Effector memory CD8-positive, alpha-beta T cell (primary cell): ENCODE measurements at regions not wholly inside any gene's neighbourhood (a gene's known extent, or its start where the extent isn't known, plus 50 kb on each side); places are given as distances from the start of the nearest gene placed in this dataset.
"Not testable (repeated sequence)": the region's sequence is repeated elsewhere in the genome, so short reads cannot be mapped to it uniquely, and the experiment has no call there.

ENCODE experiments used
- ATAC-seq: fragments of 150-1000 bp; cut with Tn5 transposase; replicated peaks from 2 replicates; pipeline ENCODE4 v1.10.0; 2021; ENCODE audit warnings: mild to moderate bottlenecking, moderate library complexity
- DNase-seq, 3 experiments: peaks; one replicate each; pipeline ENCODE4 v3.0.0; 2021
- H3K27ac Mint-ChIP-seq, 2 donors: one replicate each; pipeline ENCODE4 v1.8.0; 2022; ENCODE audit warnings: mild to moderate bottlenecking in 2 of 2, mixed read lengths in 2 of 2, moderate library complexity in 2 of 2
- H3K27me3 Mint-ChIP-seq, 2 donors: one replicate each; pipeline ENCODE4 v1.8.0; 2022; ENCODE audit warnings: mixed read lengths in 2 of 2
- H3K36me3 Mint-ChIP-seq: one replicate; pipeline ENCODE4 v1.8.0; 2022; ENCODE audit warnings: mild to moderate bottlenecking, moderate library complexity, mixed read lengths; ENCODE audit not compliant: insufficient read depth
- H3K4me1 Mint-ChIP-seq, 2 donors: one replicate each; pipeline ENCODE4 v1.8.0; 2022; ENCODE audit warnings: low read depth in 2 of 2, mixed read lengths in 2 of 2
- H3K4me3 Mint-ChIP-seq, 2 donors: one replicate each; pipeline ENCODE4 v1.8.0; 2022; ENCODE audit warnings: mild to moderate bottlenecking in 2 of 2, mixed read lengths in 2 of 2, moderate library complexity in 2 of 2
- H3K9me3 Mint-ChIP-seq, 2 donors: one replicate each; pipeline ENCODE4 v1.8.0; 2022; ENCODE audit warnings: mixed read lengths in 2 of 2

DNA sequence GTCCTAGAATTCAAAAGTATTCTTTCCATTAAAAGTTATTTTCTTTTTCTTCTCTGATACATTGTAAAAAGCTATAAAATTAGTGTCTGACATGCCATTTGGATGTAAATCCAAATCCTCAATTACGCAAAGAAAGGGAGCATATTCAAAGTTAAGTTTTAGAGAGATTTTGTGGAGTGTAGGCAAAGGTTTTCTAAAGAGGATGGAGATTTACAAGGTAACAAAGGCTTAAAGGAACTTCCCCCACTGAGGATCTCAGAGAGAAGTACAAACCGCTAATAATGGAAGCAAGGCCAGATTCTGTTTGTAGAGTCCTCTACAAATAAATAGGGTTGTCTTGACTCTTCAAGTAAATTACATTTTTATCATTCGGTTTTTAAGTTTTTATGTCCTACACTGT is 91.0 kb upstream of the MAPK10 start:
- no peak overlapping the region for H3K27ac Mint-ChIP-seq
- peaks cover 0 to 31% of the 10 kb centered on the region in 2 donors for H3K27me3 Mint-ChIP-seq
- no peak for ATAC-seq
- no peaks in the 10 kb centered on the region for H3K36me3 Mint-ChIP-seq
- H3K4me3 Mint-ChIP-seq: no peak overlapping the region
- H3K9me3 Mint-ChIP-seq: no peaks in the 10 kb centered on the region
- no peak for DNase-seq
- no peaks in the 10 kb centered on the region for H3K4me1 Mint-ChIP-seq

DNA sequence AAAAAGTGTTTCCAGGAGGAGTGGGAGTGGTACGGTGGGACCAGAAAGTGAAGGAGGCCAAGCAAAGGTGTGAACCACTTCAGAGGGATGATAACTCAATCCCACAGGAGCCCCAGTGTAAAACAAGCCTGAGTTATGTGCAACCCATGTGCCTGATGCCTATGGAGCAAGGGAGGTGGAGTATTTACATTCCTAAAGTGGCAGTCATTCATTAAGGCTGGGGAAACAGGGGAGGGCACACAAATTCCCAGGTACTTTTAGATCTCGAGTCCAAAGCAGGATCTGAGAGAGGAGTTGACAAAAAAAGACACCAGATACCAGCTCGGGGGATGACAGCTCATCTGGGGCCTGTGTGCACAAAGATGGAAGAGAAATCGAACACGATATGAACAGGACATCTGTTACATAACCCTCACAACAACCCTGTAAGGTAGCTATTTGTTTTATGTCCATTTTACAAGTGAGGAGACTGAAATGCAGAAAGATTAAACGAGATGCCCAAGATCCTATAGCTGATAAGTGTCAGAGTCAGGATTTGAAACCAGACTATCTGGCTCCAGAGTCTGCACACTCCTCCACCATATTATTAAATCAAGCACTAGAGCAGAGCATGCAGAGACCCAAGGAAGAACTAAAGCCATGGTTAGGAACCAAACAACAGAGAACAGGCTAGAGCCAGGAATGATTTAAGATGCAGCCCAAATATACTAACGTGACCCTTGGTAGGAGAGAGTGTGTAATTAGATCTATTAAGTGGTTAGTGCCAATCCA is 91.9 kb upstream of the MAPK10 start:
- Mint-ChIP-seq H3K4me3 (no peak overlapping the region), H3K36me3 (no peaks in the 10 kb centered on the region), H3K27me3 (peaks cover 0 to 31% of the 10 kb centered on the region in 2 donors), H3K27ac (no peak overlapping the region), H3K9me3 (no peaks in the 10 kb centered on the region), H3K4me1 (no peaks in the 10 kb centered on the region)
- ATAC-seq: no peak
- no peak for DNase-seq

- H3K9me3 Mint-ChIP-seq: no peaks in the 10 kb centered on the region
- ATAC-seq: no peak
- no peaks in the 10 kb centered on the region for H3K36me3 Mint-ChIP-seq
Measured at GRCh38 chr4:86452422-86452891, 92.6 kb upstream of the MAPK10 start.

DNA sequence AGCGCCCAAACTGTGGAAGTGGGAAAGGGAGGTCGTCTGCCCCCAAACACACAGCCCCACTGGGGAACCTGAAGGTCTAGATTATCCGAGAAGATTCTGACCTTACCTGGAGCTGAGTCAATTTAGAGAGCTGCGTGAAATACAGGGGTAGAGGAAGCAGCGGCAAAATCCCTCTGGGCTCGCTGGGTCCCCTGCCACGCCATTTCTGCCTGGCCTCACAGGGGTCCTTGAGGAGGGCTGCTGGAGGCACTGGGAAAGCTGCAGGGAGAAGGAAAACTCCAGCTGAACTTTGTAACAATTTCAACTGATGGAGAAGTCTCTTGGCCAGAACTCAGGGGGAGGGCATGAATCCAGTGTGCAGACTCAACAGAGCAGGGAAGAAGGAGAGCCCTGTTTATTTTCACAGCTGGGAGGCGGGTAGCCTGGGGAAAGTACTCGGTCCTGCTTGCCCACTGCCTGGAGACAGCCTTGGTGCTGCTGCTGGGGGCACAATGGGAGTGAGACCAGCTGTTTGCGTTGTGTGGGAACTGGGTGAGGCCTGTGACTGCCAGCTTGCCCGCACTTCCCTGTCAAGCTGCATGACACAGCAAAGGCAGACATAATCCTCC is 93.2 kb upstream of the MAPK10 start:
- peaks cover 0 to 37% of the 10 kb centered on the region in 2 donors for H3K27me3 Mint-ChIP-seq
- no peak overlapping the region for H3K27ac Mint-ChIP-seq
- ATAC-seq: no peak
- no peaks in the 10 kb centered on the region for H3K4me1 Mint-ChIP-seq
- no peak overlapping the region for H3K4me3 Mint-ChIP-seq
- H3K36me3 Mint-ChIP-seq: no peaks in the 10 kb centered on the region
- no peak for DNase-seq
- H3K9me3 Mint-ChIP-seq: no peaks in the 10 kb centered on the region

More at GRCh38 chr4:86452422-86452891, 92.6 kb upstream of the MAPK10 start:
- no peak for DNase-seq
- Mint-ChIP-seq H3K27ac (no peak overlapping the region), H3K4me3 (no peak overlapping the region), H3K4me1 (no peaks in the 10 kb centered on the region), H3K27me3 (peaks cover 0 to 35% of the 10 kb centered on the region in 2 donors)

GRCh38 chr4:86453611-86454072 is 93.8 kb upstream of the MAPK10 start:
- not testable (repeated sequence) for H3K27ac Mint-ChIP-seq, ATAC-seq, H3K9me3 Mint-ChIP-seq, DNase-seq, H3K4me3 Mint-ChIP-seq, H3K4me1 Mint-ChIP-seq, H3K36me3 Mint-ChIP-seq
- H3K27me3 Mint-ChIP-seq: peaks cover 0 to 37% of the 10 kb centered on the region in 2 donors

DNA sequence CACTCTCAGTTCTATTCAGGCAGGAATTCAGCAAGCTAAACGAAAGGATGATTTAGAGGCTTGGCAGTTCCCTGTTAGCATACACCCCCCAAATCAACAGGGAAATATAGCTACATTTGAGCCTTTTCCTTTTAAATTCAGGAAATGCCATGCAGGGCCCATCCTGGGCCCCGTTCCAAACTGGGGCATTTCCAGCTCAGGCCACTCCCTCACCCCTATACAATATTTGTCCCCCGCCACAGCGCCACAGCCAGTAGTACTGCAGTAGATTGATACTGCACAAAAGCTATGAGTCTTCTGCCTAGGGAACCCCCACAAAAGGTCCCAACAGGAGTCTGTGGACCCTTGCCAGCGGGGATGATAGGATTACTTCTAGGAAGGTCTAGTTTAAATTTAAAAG is 102.0 kb upstream of the MAPK10 start:
- Mint-ChIP-seq H3K36me3 (no peaks in the 10 kb centered on the region), H3K9me3 (peaks cover 0 to 6% of the 10 kb centered on the region in 2 donors), H3K4me3 (no peak overlapping the region), H3K27ac (no peak overlapping the region), H3K4me1 (peaks cover 0 to 1% of the 10 kb centered on the region in 2 donors), H3K27me3 (peaks cover 0 to 6% of the 10 kb centered on the region in 2 donors)
- no peak for ATAC-seq
- no peak for DNase-seq

DNA sequence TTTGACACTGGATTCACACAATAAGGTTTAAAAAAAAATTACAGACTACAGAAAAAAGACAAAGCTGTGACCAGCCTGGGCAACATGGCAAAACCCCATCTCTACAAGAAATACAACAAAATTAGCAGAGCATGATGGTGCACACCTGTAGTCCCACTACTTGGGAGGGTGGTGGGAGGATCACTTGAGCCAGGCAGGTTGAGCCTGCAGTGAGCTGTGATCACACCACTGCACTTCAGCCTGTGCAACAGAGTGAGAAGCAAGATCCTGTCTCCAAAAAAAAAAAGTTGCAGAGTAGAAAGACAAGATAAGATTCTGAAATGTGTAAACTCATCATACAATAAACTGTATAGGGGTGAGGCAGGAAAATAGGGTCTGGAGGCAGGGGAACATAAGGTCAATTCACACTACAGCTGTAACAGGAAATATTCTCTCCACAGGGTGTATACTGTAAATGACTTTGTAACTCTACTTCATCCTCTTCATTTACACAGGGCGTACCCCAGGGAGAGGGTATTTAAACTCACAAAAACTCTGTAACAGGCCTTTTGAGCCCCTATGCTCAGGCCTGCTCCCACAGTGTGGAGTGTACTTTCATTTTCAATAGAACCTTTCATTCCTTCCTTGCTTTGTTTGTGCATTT is 112.6 kb upstream of the MAPK10 start:
- no peak overlapping the region for H3K4me3 Mint-ChIP-seq
- no peaks in the 10 kb centered on the region for H3K36me3 Mint-ChIP-seq
- no peak for ATAC-seq
- H3K4me1 Mint-ChIP-seq: no peaks in the 10 kb centered on the region
- no peaks in the 10 kb centered on the region for H3K27me3 Mint-ChIP-seq
- H3K9me3 Mint-ChIP-seq: no peaks in the 10 kb centered on the region
- DNase-seq: no peak
- H3K27ac Mint-ChIP-seq: no peak overlapping the region

DNA sequence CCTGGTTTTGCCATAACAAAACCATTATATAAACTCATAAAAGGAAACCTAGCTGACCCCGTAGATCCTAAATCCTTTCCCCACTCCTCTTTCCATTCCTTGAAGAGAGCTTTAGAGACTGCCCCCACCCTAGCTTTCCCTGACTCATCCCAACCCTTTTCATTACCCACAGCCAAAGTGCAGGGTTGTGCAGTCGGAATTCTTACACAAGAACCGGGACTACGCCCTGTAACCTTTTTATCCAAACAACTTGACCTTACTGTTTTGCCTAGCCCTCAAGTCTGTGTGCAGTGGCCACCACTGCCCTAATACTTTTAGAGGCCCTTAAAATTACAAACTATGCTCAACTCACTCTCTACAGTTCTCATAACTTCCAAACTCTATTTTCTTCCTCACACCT is 116.0 kb upstream of the PTPN13 start:
- not testable (repeated sequence) for H3K27ac Mint-ChIP-seq, ATAC-seq, H3K4me1 Mint-ChIP-seq, H3K4me3 Mint-ChIP-seq, DNase-seq, H3K9me3 Mint-ChIP-seq, H3K27me3 Mint-ChIP-seq, H3K36me3 Mint-ChIP-seq

- Mint-ChIP-seq H3K4me3 (no peak overlapping the region), H3K27ac (no peak overlapping the region), H3K36me3 (no peaks in the 10 kb centered on the region), H3K9me3 (no peaks in the 10 kb centered on the region), H3K4me1 (no peaks in the 10 kb centered on the region), H3K27me3 (no peaks in the 10 kb centered on the region)
- DNase-seq: no peak
- no peak for ATAC-seq
Measured at GRCh38 chr4:86481440-86481839, 112.7 kb upstream of the PTPN13 start.

DNA sequence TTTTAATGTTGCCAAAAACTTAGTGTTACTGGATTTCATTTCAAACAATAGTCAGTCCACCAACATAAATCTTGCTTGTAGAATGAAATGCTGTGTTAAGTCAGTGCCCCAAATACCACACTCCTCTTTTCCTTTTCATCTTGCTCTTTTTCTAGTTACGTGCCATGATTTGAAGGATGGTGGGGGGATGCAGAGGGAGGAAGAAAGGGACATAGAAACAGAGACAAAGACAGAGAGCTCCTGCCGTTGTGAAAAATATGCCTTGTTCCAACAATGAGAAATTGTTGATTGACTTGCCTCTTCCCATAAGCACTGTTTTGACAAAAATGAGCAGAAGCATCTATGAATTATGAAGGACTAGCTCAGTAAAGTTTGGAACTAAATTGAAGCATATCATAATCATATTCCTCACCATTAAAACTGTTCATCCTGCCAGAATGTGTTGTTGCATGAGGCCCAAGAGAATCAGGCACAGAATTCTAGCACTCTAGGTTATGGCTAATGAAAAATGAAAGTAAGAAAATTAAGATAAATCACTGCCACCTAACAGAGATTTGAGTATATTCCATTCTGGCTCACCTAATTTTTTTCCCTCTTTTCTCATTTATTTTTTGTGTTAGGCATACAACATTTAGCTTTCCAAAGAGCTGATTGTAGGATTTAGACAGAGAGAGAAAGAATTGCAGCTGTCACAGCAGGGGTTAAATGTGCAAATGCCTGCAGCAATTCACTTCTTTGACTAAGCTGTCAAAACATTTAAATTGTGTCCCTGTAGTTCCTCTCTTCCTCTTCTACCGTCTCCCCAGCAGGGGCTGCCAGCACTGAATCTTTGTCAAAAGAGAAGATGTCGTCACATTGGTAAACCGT is 111.6 kb upstream of the PTPN13 start:
- Mint-ChIP-seq H3K4me3 (no peak overlapping the region), H3K27me3 (no peaks in the 10 kb centered on the region), H3K9me3 (no peaks in the 10 kb centered on the region), H3K36me3 (no peaks in the 10 kb centered on the region), H3K4me1 (no peaks in the 10 kb centered on the region), H3K27ac (no peak overlapping the region)
- no peak for ATAC-seq
- no peak for DNase-seq

- no peak for ATAC-seq
- Mint-ChIP-seq H3K9me3 (no peaks in the 10 kb centered on the region), H3K4me3 (no peak overlapping the region), H3K36me3 (no peaks in the 10 kb centered on the region), H3K27me3 (no peaks in the 10 kb centered on the region), H3K27ac (no peak overlapping the region), H3K4me1 (no peaks in the 10 kb centered on the region)
- no peak for DNase-seq
Measured at GRCh38 chr4:86483173-86483490, 111.0 kb upstream of the PTPN13 start.

DNA sequence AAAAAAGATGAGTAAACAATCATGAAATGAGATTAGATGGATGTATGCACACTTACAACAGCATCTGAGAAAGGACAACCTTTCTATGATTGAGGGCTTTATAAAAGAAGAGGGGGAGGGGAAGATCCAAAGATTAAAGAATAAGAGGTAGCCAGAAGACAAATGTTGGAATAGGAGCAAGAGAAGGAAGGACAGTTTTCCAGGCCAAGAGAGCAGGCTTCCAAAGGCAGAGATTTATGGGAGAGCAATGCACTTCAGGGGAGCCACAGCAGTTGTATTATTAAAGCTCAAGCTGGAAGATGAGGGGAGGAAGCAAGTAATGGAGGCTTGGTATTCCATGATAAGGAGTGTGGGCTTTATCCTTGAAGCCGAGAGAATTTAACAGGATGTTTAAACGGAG is 110.3 kb upstream of the PTPN13 start:
- H3K4me1 Mint-ChIP-seq: no peaks in the 10 kb centered on the region
- no peak overlapping the region for H3K4me3 Mint-ChIP-seq
- H3K9me3 Mint-ChIP-seq: no peaks in the 10 kb centered on the region
- H3K36me3 Mint-ChIP-seq: no peaks in the 10 kb centered on the region
- ATAC-seq: no peak
- no peak for DNase-seq
- H3K27me3 Mint-ChIP-seq: no peaks in the 10 kb centered on the region
- H3K27ac Mint-ChIP-seq: no peak overlapping the region

GRCh38 chr4:86484241-86484640 is 109.9 kb upstream of the PTPN13 start:
- Mint-ChIP-seq H3K4me1 (no peaks in the 10 kb centered on the region), H3K27ac (no peak overlapping the region), H3K27me3 (no peaks in the 10 kb centered on the region), H3K36me3 (no peaks in the 10 kb centered on the region), H3K4me3 (no peak overlapping the region), H3K9me3 (no peaks in the 10 kb centered on the region)
- no peak for DNase-seq
- ATAC-seq: no peak
